Epithelial cell of prostate (primary cell): ENCODE measurements at regions not wholly inside any gene's neighbourhood (a gene's known extent, or its start where the extent isn't known, plus 50 kb on each side); places are given as distances from the start of the nearest gene placed in this dataset.
"Not testable (repeated sequence)": the region's sequence is repeated elsewhere in the genome, so short reads cannot be mapped to it uniquely, and the experiment has no call there.

Source experiments
- DNase-seq: peaks from one replicate; pipeline ENCODE4 v3.0.0-alpha.2; 2011; ENCODE audit warnings: low read depth, low spot score
- H3K27ac ChIP-seq: fragments of 450-650 bp; 2 replicates; pipeline ENCODE4 v1.5.1; 2017; ENCODE audit warnings: mild to moderate bottlenecking

GRCh38 chrX:1700757-1701156, 85.9 kb downstream of the ASMT start:
- H3K27ac ChIP-seq: no peak overlapping the region
- DNase-seq: no peak

- H3K27ac ChIP-seq: not testable (repeated sequence)
These were observed 86.6 kb downstream of the ASMT start for GRCh38 chrX:1701396-1701901.

GRCh38 chrX:1702142-1702541, 87.3 kb downstream of the ASMT start:
- not testable (repeated sequence) for DNase-seq, H3K27ac ChIP-seq

More at GRCh38 chrX:1701396-1701901, 86.6 kb downstream of the ASMT start:
- not testable (repeated sequence) for DNase-seq

GRCh38 chrX:1702557-1702956, 87.7 kb downstream of the ASMT start:
- H3K27ac ChIP-seq, DNase-seq: not testable (repeated sequence)

- not testable (repeated sequence) for H3K27ac ChIP-seq, DNase-seq
These were observed 94.4 kb downstream of the ASMT start for GRCh38 chrX:1709277-1709676.

GRCh38 chrX:1713296-1713695, 98.4 kb downstream of the ASMT start:
- DNase-seq: no peak
- H3K27ac ChIP-seq: no peak overlapping the region

- H3K27ac ChIP-seq: no peak overlapping the region
- DNase-seq: no peak
These were observed 102.5 kb downstream of the ASMT start for GRCh38 chrX:1717373-1717772.

- no peak for DNase-seq
- no peak overlapping the region for H3K27ac ChIP-seq
These were observed 104.4 kb downstream of the ASMT start for GRCh38 chrX:1719270-1719669.

GRCh38 chrX:1720836-1721235, 106.0 kb downstream of the ASMT start:
- no peak overlapping the region for H3K27ac ChIP-seq
- DNase-seq: no peak

- H3K27ac ChIP-seq: no peak overlapping the region
- no peak for DNase-seq
These were observed 110.6 kb downstream of the ASMT start for GRCh38 chrX:1725472-1725871.

GRCh38 chrX:1727531-1728027, 112.7 kb downstream of the ASMT start:
- DNase-seq: peak; percentile 36
- no peak overlapping the region for H3K27ac ChIP-seq

- H3K27ac ChIP-seq: no peak overlapping the region
- DNase-seq: no peak
These were observed 119.9 kb downstream of the ASMT start for GRCh38 chrX:1734806-1735205.

- no peak overlapping the region for H3K27ac ChIP-seq
- no peak for DNase-seq
These were observed 127.0 kb downstream of the ASMT start for GRCh38 chrX:1741816-1742394.

GRCh38 chrX:1743105-1743504, 128.2 kb downstream of the ASMT start:
- DNase-seq: no peak
- no peak overlapping the region for H3K27ac ChIP-seq

GRCh38 chrX:1743663-1744062, 128.8 kb downstream of the ASMT start:
- H3K27ac ChIP-seq: no peak overlapping the region
- DNase-seq: no peak

- DNase-seq: no peak
- H3K27ac ChIP-seq: no peak overlapping the region
These were observed 133.5 kb downstream of the ASMT start for GRCh38 chrX:1748408-1748807.

- no peak for DNase-seq
- no peak overlapping the region for H3K27ac ChIP-seq
These were observed 134.6 kb downstream of the ASMT start for GRCh38 chrX:1749499-1749898.

GRCh38 chrX:1750267-1750666, 135.4 kb downstream of the ASMT start:
- DNase-seq: no peak
- H3K27ac ChIP-seq: no peak overlapping the region

GRCh38 chrX:1751781-1752180, 136.9 kb downstream of the ASMT start:
- H3K27ac ChIP-seq: no peak overlapping the region
- DNase-seq: no peak

GRCh38 chrX:1752799-1753198, 137.9 kb downstream of the ASMT start:
- not testable (repeated sequence) for H3K27ac ChIP-seq, DNase-seq

GRCh38 chrX:1754077-1754476, 139.2 kb downstream of the ASMT start:
- no peak overlapping the region for H3K27ac ChIP-seq
- DNase-seq: no peak

- DNase-seq: no peak
- H3K27ac ChIP-seq: no peak overlapping the region
These were observed 148.4 kb downstream of the ASMT start for GRCh38 chrX:1763294-1763693.
